H1 (cell line): ENCODE measurements at regions not wholly inside any gene's neighbourhood (a gene's known extent, or its start where the extent isn't known, plus 50 kb on each side); places are given as distances from the start of the nearest gene placed in this dataset.

Experiments
- CTCF ChIP-seq, 3 experiments: IDR thresholded peaks; 1 replicate in 2 of 3; 2 replicates in 1 of 3; pipeline versions ENCODE4 v1.5.1 to v1.6.1; 2011; ENCODE audit warnings: low read length in 3 of 3, mild to moderate bottlenecking in 3 of 3, inconsistent platforms in 2 of 3, low read depth in 1 of 3, moderate library complexity in 1 of 3; ENCODE audit not compliant: insufficient read depth in 1 of 3; ENCODE audit errors: control extremely low read depth in 1 of 3
- EGR1 ChIP-seq: IDR thresholded peaks from 2 replicates; pipeline ENCODE4 v1.6.1; 2011; ENCODE audit warnings: low read depth, low read length, borderline replicate concordance
- MAX ChIP-seq: IDR thresholded peaks from 2 replicates; pipeline ENCODE4 v1.6.1; 2012; ENCODE audit warnings: inconsistent platforms
- SP1 ChIP-seq: IDR thresholded peaks from 2 replicates; pipeline ENCODE4 v1.6.1; 2011; ENCODE audit warnings: low read depth, low read length
- USF2 ChIP-seq: IDR thresholded peaks from 2 replicates; pipeline ENCODE4 v1.6.1; 2011; ENCODE audit warnings: low read length, improper control_type of control experiment
- ZNF274 ChIP-seq: IDR thresholded peaks from 2 replicates; pipeline ENCODE4 v1.7.0; 2012; ENCODE audit warnings: low read length, borderline replicate concordance; ENCODE audit errors: extremely low read depth

- TF ChIP-seq CTCF (IDR thresholded peaks at IDR 0.05; ENCODE audit: control extremely low read depth in 1 of 3, insufficient read depth in 1 of 3, low read depth in 1 of 3, low read length in 3 of 3) (no peak), MAX (no peak), SP1 (no peak), ZNF274 (no peak), USF2 (no peak), EGR1 (no peak)
These were observed 443.2 kb upstream of the FGF16 start for GRCh38 chrX:77003956-77004355.
